DOHH2 (cell line): ENCODE measurements at regions not wholly inside any gene's neighbourhood (a gene's known extent, or its start where the extent isn't known, plus 50 kb on each side); places are given as distances from the start of the nearest gene placed in this dataset.

Experiments
- EZH2phosphoT487 ChIP-seq: fragments of 200-600 bp; sonication (generic); IDR thresholded peaks from 2 replicates; pipeline ENCODE4 v1.6.1; 2017; ENCODE audit warnings: borderline replicate concordance, mild to moderate bottlenecking, antibody characterized with exemption, low read length, moderate library complexity, mixed read lengths
- TF ChIP-seq, protein P1 (sequence below): fragments of 200-600 bp; sonication (generic); IDR thresholded peaks from one replicate; pipeline ENCODE4 v1.5.1; 2014; ENCODE audit warnings: antibody characterized with exemption, mild to moderate bottlenecking, low read depth, low read length; ENCODE audit not compliant: poor library complexity, severe bottlenecking

DNA sequence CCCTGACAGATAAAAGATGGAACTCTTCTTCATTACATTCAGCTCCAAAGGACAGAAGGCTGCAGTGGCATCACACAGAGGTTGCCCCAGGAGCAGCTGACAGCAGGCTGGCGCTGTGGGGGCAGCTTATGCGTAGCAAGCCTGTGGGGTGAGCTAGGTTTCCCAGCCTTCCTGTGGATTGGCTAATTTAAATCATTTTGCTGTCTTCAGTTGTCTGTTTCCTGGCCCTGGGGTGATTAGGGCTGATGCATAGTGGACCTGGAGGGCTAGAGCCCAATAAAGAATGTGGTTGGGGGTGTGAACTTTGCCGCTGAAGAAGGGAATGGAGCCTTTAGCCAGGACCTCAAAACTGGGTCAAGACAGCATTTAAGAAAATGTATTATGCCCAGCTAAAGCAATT, 1038.0 kb downstream of the SOCS6 start:
- TF ChIP-seq, protein P1, sequence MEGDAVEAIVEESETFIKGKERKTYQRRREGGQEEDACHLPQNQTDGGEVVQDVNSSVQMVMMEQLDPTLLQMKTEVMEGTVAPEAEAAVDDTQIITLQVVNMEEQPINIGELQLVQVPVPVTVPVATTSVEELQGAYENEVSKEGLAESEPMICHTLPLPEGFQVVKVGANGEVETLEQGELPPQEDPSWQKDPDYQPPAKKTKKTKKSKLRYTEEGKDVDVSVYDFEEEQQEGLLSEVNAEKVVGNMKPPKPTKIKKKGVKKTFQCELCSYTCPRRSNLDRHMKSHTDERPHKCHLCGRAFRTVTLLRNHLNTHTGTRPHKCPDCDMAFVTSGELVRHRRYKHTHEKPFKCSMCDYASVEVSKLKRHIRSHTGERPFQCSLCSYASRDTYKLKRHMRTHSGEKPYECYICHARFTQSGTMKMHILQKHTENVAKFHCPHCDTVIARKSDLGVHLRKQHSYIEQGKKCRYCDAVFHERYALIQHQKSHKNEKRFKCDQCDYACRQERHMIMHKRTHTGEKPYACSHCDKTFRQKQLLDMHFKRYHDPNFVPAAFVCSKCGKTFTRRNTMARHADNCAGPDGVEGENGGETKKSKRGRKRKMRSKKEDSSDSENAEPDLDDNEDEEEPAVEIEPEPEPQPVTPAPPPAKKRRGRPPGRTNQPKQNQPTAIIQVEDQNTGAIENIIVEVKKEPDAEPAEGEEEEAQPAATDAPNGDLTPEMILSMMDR = no peak
- TF ChIP-seq EZH2phosphoT487 = no peak
